GM12878 (cell line): ENCODE measurements at regions not wholly inside any gene's neighbourhood (a gene's known extent, or its start where the extent isn't known, plus 50 kb on each side); places are given as distances from the start of the nearest gene placed in this dataset.

Source experiments
- CTCF ChIP-seq, 3 experiments: IDR thresholded peaks in 2 of 3; conservative IDR thresholded peaks in 1 of 3; 2 replicates each; pipeline ENCODE4 v1.5.1; 2011; ENCODE audit warnings: low read depth in 3 of 3, low read length in 3 of 3, mild to moderate bottlenecking in 3 of 3, control low read depth in 2 of 3, moderate library complexity in 2 of 3, inconsistent platforms in 1 of 3, mixed read lengths in 1 of 3; ENCODE audit not compliant: control insufficient read depth in 2 of 3, insufficient read depth in 1 of 3; ENCODE audit errors: extremely low read depth in 1 of 3
- EP300 ChIP-seq, 2 experiments: fragments of 150-350 bp in 1 of 2; IDR thresholded peaks; 2 replicates each; pipeline ENCODE4 v1.6.1; 2011 to 2012; ENCODE audit warnings: low read depth in 2 of 2, low read length in 2 of 2, borderline replicate concordance in 1 of 2, improper control_type of control experiment in 1 of 2, inconsistent platforms in 1 of 2; ENCODE audit not compliant: control insufficient read depth in 1 of 2
- JUNB ChIP-seq: IDR thresholded peaks from 2 replicates; pipeline ENCODE4 v1.6.1; 2016; ENCODE audit warnings: antibody characterized with exemption, mild to moderate bottlenecking
- NKRF ChIP-seq: fragments of 450-650 bp; conservative IDR thresholded peaks from 2 replicates; pipeline ENCODE4 v1.6.1; 2017; ENCODE audit warnings: mild to moderate bottlenecking, moderate library complexity
- POLR2A ChIP-seq: IDR thresholded peaks from 2 replicates; pipeline ENCODE4 v1.6.1; 2011; ENCODE audit warnings: low read depth, mild to moderate bottlenecking, low read length
- RAD21 ChIP-seq: IDR thresholded peaks from 2 replicates; pipeline ENCODE4 v1.6.1; 2011; ENCODE audit warnings: mild to moderate bottlenecking, low read depth, low read length, moderate library complexity; ENCODE audit not compliant: insufficient read depth
- REST ChIP-seq: IDR thresholded peaks from 2 replicates; pipeline ENCODE4 v1.6.1; 2012; ENCODE audit warnings: mild to moderate bottlenecking, low read depth, low read length
- SIX5 ChIP-seq: IDR thresholded peaks from 2 replicates; pipeline ENCODE4 v1.6.1; 2011; ENCODE audit warnings: mild to moderate bottlenecking, low read depth, low read length, moderate library complexity; ENCODE audit not compliant: severe bottlenecking
- USF2 ChIP-seq: IDR thresholded peaks from 2 replicates; pipeline ENCODE4 v1.6.1; 2011; ENCODE audit warnings: low read depth, low read length, improper control_type of control experiment, borderline replicate concordance

GRCh38 chrX:3435057-3435456 is 88.6 kb upstream of the MXRA5 start:
- TF ChIP-seq USF2 (no peak), REST (no peak), SIX5 (no peak), CTCF (IDR thresholded peaks at IDR 0.05 in 2 of 3, conservative IDR thresholded peaks at IDR 0.05 in 1 of 3; ENCODE audit: control insufficient read depth in 2 of 3, extremely low read depth in 1 of 3, insufficient read depth in 1 of 3, low read depth in 3 of 3, low read length in 3 of 3) (no peak), RAD21 (no peak), NKRF (no peak), POLR2A (no peak), EP300 (IDR thresholded peaks at IDR 0.05; ENCODE audit: borderline replicate concordance in 1 of 2, control insufficient read depth in 1 of 2, low read depth in 2 of 2, low read length in 2 of 2) (no peak), JUNB (no peak)
